ENCODE measurements at regions not wholly inside any gene's neighbourhood (a gene's known extent, or its start where the extent isn't known, plus 50 kb on each side); places are given as distances from the start of the nearest gene placed in this dataset.

DNA sequence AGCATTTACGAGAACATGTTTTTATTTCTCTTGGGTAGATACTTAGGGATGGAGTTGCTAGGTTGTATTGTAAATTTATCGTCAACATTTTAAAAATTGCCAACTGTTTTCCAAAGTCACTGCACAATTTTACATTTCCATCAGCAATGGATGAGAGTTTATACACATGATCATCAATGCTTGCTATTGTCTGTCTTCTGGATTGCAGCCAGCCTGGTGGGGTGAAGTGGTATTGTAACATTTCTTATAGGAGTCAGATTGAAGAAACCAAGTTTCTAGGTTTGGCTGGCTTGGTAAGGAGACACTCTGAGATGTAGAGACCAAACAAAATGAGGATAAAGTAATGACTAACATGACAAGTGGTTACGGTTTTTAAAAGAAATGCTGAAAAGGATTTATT is 57.1 kb upstream of the HDDC2 start:
- TF ChIP-seq NFE2L1 (CRISPR knock-in tag; IDR thresholded peaks at IDR 0.05) (no peak), KAT7 (CRISPR knock-in tag; IDR thresholded peaks at IDR 0.05; ENCODE audit: borderline replicate concordance) (no peak), NR1H2 (CRISPR knock-in tag; IDR thresholded peaks at IDR 0.05) (no peak)
- TF ChIP-seq, protein P1, sequence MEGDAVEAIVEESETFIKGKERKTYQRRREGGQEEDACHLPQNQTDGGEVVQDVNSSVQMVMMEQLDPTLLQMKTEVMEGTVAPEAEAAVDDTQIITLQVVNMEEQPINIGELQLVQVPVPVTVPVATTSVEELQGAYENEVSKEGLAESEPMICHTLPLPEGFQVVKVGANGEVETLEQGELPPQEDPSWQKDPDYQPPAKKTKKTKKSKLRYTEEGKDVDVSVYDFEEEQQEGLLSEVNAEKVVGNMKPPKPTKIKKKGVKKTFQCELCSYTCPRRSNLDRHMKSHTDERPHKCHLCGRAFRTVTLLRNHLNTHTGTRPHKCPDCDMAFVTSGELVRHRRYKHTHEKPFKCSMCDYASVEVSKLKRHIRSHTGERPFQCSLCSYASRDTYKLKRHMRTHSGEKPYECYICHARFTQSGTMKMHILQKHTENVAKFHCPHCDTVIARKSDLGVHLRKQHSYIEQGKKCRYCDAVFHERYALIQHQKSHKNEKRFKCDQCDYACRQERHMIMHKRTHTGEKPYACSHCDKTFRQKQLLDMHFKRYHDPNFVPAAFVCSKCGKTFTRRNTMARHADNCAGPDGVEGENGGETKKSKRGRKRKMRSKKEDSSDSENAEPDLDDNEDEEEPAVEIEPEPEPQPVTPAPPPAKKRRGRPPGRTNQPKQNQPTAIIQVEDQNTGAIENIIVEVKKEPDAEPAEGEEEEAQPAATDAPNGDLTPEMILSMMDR (IDR thresholded peaks at IDR 0.05): no peak

Data from WTC11 (cell line).